ENCODE measurements at regions not wholly inside any gene's neighbourhood (a gene's known extent, or its start where the extent isn't known, plus 50 kb on each side); places are given as distances from the start of the nearest gene placed in this dataset.
"Not testable (repeated sequence)": the region's sequence is repeated elsewhere in the genome, so short reads cannot be mapped to it uniquely, and the experiment has no call there.

DNA sequence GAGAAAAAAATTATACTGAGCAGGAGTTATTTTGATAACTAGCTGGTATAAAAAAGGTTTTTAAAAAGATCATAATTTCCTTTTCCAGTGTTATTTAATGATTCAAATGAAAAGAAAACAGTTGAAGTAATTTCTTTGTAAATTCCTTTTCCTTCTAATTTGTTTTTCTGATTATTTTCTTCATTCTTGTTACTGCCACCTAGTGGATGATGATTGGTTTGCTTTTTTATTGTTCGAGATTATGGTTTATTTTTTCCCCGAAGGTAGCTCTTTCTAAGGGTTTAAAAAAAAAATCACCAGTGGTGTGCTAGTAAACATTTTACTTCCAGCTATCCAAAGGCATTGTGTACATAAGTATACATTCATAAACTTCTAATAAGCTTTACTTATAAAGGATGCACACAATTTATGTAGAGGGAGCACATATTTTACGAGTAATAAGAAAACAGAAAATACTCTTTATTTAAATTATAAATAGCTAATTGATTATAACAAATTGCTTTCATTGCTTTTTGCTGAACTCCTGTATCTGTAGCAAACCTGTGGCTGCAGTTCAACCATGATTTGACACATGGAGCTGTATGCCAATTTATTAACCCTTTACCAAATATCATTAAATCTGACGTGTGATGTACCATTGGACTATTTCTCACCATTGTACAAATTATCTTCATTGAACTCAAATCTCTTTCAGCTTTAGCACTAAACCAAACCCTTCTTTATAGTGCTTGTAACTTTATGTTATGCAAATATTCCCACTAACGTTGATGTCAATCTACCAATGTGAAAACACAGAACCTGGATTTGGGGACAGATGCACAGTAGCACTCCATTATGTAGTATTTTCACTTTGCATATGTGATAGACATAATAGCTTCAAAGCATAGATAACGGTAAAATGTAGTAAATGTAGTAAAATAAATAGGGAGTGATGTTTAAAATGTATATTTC is 97.8 kb upstream of the ANK2 start:
- no peak for DNase-seq

DNA sequence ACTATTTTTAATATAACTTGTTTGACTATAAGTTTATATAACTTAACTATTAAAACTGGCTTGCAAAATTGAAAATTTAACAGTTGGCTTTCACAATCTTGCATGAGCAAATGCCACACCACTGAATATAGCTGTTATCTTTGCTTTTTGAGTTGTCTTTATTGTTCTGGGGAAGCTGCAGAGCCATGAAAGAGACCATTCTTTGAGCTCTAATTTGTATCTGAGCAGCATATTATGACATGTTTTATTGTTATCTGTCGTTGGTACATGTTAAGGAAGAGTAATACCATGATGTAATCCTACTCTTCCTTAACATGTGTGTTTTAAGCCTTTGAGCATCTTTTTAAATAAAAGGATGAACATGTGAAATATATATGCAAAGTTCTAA is 97.1 kb upstream of the ANK2 start:
- DNase-seq: no peak

DNA sequence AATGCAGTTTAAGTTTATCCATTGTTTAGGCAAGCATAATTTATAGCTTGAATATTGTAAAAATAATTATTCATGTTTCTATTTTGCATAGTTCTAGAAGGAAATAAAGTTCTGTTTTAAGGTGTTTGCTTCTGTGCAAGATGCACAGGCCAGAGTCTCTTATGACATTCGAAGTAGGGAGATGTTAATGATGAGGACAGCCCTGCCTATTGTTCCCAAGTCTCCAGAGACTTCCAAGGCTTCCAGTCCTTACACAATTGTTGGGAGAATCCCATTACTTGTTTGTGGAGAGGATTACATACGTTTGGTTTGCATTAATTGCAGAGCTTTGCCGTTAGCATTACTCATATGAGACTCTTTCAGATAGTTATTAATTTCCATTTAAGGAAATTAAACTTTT is 96.2 kb upstream of the ANK2 start:
- DNase-seq: no peak

DNA sequence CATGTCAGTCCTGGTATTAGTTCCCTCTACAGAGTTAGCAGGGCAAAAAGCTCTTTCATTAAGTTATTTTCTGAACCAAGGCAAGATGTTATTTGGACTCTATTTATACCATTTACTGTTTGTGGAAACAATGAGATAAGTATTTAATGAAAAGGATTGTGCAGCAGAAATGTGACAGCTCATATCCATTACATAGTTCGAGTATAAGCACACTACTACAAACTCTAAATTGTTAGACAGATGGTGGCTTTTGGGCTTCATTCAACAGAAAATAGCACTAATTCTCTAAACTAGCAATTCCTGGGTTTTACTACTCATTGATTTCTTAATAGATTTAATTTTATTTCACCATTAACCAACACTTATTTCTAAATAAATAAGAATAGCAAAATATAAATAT is 95.2 kb upstream of the ANK2 start:
- no peak for DNase-seq

DNA sequence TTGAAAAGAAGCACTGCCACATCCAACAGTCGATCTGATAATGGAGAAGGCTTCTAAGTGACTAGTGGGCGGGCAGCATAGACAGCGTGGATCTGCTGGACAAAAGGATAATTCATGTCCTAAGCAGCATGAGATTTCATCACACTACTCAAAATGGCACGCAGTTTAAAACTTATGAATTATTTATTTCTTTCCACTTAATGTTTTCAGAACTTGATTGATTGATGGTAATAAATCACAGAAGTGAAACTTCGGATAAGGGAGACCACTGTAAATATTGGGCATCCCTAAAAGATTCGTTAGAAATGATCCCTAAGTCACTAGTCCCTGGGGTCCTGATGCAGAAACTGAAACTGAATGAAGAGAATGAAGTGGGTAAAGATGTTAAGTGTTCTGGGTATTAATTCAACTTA is 93.0 kb upstream of the ANK2 start:
- no peak for DNase-seq

DNA sequence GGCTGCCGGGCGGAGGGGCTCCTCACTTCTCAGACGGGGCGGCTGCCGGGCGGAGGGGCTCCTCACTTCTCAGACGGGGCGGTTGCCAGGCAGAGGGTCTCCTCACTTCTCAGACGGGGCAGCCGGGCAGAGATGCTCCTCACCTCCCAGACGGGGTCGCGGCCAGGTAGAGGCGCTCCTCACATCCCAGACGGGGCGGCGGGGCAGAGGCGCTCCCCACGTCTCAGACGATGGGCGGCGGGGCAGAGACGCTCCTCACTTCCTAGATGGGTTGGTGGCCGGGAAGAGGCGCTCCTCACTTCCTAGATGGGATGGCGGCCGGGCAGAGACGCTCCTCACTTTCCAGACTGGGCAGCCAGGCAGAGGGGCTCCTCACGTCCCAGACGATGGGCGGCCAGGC is 91.7 kb upstream of the ANK2 start:
- not testable (repeated sequence) for DNase-seq

DNA sequence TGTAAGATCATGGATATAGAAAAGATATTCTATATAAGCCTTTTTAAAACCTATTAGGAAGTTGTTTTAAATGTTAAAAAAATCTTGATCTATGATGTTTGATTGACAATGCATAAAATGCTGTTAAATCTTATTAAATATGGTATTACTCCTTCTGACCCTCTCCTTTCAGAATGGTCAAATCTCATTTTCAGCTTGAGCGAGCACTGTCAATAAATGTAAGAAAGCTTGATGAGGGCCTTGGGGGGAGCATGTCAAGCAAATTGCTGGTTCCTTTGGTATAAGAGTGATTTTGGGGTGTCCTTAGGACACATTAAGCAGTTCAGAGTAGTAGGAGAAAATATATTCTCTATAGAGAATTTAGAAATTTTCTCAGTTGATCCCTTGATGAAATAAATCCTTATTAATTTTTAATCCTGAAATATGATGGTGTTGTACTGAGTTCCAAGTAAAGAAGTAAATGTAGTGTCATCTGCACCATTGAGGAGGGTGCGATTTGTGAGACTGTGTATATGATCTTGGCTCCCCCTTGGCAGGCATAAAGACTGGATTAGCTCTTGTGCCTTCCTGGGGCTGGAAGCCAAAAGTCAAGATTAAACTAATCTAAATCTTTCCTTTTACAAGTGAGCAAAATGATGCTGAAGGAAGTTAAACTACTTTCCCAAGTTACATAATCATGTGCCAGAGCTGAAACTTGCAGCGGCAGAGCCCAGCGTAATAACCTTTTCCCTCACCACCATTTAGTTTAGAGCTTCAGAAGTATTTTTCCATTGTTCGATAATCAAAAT is 82.6 kb upstream of the ANK2 start:
- no peak for DNase-seq

DNA sequence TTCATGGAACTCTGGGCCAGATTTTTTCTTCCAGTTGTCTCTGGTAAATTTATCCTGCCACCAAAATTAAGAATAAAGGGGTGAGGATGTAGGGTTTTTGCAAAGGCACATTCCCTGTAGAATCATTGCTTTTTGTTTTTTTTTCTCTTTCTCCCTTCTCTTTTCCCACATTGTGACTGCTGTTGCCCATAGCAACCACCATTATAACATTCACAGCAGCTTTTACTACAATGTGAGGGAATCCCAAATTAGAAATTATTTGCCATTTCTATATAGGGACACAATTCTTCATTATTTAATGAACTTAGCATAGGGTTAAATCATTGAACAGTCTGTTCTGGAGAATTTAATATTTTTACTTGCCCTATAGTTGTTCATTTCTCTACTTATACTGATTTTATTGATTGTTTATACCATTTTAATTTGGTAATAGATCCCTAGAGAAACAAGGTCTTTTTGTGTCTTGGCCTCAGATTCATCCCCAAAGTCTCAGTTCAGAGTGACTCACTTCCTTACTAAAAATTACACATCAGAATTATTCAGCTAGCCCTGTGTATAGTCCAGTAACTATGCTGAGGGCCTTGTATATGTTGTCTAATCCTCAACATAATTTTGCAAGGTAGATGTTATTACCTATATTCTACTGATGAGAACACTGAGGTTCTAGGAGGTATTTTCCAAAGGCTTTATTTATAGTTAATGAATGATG is 80.8 kb upstream of the ANK2 start:
- no peak for DNase-seq

DNA sequence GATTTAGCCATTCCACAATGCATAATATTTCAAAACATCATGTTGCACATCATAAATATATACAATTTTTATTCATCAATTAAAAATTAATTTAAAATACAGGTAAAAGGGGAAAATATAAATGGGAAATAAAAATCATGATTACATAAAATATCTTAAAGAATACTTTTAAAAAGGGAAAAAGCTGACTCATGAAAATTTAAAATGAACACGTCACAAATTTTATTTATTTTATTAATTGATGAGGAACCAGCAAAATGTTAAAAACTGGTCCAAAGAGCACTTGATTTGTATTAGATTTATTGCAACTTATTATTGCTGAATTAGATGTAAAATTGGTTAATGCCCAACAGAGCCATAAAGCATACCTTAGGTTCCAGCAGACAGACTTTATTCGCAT is 78.5 kb upstream of the ANK2 start:
- DNase-seq: no peak

DNA sequence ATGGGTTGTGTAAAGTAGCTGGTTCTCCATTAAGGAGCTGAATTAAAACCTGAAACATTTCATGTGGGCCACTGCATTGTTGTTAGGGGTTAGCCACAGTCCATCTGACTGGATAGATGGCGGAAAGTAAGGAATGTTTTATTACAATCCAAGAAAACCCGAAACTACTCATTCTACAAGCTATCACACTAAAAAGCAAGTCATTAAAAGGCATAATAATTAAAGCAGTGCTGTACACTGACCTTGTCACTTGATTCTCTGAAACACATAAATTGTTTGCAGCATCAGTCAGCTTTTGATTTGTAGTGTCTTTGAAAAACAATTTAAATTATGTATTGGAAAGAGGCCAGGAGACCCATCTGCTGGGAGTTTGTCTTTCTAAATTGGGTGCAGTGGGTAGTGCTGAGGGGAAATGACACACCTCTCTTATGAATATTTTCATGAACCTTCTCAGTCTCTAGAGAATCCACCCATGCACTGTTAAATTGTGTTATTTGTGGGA is 75.7 kb upstream of the ANK2 start:
- no peak for DNase-seq

DNA sequence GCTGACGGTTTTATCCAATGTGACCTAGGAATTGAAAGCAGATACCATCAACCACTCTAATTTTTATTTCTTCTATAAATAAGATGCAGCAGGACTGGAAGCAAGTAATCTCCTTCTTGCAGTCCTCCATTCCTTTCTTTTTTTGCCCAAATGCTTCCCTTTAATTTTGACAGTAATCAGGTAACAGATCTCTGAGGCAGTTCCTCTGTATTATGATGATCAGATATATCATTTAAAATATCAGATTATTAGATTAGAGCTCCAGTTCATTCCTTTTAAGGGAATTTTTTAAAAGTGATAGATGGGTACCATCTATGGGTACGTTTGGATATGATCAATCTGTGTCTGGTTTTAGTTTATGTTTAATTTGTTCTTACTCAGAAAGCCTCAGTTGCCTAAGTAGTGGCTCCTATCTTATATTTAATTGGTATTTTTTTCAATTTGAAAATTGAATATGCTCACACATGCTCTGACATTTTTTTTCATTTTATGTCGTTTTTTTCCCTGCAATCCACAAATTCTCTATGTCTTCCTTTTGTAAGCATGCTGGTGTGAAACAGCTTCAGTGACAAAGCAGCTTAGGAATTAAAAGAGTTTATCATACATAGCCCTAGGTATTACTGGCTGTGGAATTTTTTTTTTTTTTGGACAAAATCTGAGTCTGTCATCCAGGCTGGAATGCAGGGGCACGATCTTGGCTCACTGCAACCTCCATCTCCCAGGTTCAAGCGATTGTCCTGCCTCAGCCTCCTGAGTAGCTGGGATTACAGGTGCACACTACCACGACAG is 73.7 kb upstream of the ANK2 start:
- DNase-seq: no peak

DNA sequence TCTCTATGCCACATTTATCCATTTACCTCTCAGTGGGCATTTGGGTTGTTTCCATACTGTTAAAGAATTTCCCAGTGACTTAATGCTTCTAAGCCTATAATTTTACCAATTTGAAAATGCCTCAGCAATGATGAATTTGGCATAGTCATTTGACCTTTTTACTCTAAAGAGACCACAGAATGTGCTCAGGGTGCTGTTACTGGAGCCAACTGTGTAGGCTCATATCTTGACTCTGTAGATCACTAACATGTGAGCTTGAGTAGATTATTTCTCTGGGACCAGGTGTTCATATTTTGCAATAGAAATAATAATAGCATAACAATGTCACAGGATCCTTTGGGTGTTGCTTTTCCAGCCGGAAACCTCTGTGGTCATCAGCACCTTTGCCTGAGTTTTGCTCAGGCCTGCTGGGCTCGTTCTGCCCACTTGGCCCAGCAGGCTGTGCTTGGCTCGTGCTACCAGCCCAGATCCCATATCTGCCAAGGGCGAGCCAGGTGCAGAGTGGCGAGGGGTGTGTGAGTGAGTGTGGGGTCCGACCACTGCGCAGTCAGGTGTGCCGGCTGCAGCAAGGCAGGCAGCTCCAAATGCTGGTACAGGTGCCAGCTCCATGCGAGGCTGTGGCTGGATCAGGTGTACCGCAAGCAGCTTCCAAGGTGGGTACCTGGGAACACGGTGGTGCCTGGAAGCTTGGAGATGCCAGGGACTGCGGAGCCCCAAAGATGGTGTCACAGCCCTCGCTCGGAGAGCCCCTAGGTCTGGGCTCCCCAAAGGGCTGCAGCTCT is 70.6 kb upstream of the ANK2 start:
- no peak for DNase-seq

DNA sequence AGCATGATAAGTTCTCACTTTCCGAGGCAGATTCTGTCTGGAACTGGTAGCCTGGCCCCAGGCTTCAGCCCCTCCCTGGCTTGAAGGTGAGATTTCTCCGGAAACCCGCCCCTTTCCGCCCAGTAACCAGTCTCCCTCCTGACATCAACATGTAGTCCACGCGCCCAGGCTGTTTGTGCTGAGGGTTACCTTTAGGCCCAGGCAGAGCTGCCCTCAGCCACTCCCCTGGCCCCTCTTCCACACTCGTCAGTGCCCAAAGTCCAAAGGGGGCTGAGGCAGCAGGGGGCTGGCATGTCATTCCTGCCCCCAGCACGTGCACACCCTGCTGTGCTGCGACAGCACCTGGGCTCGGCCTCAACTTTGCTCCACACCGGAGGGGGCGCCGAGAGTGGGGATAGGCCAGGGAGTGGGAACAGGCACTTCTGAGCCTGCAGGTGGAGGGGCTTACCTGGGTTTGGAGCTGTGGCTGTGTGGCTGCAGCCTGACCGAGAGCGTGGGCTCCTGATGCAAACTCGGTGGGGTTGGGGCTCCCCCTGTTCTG is 69.5 kb upstream of the ANK2 start:
- no peak for DNase-seq

DNA sequence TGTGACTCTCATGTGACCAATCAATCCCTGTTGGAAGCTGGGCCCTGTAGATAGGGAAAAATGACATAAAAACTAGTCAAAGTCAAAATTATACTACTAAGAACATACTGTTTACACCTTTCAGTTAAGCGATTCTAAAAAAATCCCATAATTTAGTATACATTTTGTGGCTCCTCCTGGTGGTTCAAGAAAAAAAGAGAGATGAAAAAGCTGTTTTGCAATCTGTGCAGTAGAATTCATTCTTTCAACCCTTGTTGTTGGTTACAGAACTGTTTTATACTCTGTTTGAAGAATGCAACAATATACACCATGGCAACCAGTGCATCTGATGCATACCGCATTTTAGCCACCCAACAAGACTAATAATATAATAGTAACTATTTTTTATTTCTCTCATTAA is 66.8 kb upstream of the ANK2 start:
- no peak for DNase-seq

DNA sequence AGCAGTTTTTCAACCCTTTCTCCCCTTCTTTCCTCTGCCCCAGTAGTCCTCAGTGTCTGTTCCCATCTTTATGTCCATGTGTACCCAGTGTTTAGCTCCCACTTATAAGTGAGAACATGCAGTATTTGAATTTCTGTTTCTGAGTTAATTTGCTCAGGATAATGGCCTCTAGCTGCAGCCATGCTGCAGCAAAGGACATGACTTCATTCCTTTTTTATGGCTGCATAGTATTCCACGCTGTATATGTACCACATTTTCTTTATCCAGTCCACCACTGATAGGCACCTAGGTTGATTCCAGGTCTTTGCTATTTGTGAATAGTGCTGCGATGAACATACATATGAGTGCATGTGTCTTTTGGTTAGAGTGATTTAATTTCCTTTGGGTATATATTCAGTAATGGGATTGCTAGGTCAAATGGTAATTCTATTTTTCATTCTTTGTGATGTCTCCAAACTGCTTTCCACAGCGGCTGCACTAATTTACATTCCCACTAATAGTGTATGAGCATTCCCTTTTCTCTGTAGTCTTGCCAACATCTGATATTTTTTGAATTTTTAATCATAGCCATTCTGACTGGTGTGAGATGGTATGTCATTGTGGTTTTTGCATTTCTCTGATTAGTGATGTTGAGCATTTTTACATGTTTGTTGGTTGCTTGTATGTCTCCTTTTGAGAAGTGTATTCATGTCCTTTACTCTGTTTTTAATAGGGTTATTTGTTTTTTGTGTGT is 54.6 kb upstream of the ANK2 start:
- DNase-seq: no peak

All from T-helper 1 cell (primary cell).